GM12891 (cell line): ENCODE measurements at regions not wholly inside any gene's neighbourhood (a gene's known extent, or its start where the extent isn't known, plus 50 kb on each side); places are given as distances from the start of the nearest gene placed in this dataset.

Experiments used
- PAX5 ChIP-seq: IDR thresholded peaks from 2 replicates; pipeline ENCODE4 v1.6.1; 2011; ENCODE audit warnings: low read length, moderate library complexity, mild to moderate bottlenecking; ENCODE audit not compliant: insufficient read depth, severe bottlenecking
- POLR2A ChIP-seq: IDR thresholded peaks from 2 replicates; pipeline ENCODE4 v1.6.1; 2011; ENCODE audit warnings: low read depth, low read length, control low read depth
- POLR2AphosphoS5 ChIP-seq: IDR thresholded peaks from 2 replicates; pipeline ENCODE4 v1.6.1; 2011; ENCODE audit warnings: low read depth, low read length, control low read depth
- POU2F2 ChIP-seq: IDR thresholded peaks from 2 replicates; pipeline ENCODE4 v1.6.1; 2011; ENCODE audit warnings: low read depth, mild to moderate bottlenecking, control low read depth, low read length, moderate library complexity
- SPI1 ChIP-seq: IDR thresholded peaks from 2 replicates; pipeline ENCODE4 v1.6.1; 2011; ENCODE audit warnings: low read depth, low read length, control low read depth
- TAF1 ChIP-seq: IDR thresholded peaks from 2 replicates; pipeline ENCODE4 v1.6.1; 2011; ENCODE audit warnings: low read depth, low read length, control low read depth

DNA sequence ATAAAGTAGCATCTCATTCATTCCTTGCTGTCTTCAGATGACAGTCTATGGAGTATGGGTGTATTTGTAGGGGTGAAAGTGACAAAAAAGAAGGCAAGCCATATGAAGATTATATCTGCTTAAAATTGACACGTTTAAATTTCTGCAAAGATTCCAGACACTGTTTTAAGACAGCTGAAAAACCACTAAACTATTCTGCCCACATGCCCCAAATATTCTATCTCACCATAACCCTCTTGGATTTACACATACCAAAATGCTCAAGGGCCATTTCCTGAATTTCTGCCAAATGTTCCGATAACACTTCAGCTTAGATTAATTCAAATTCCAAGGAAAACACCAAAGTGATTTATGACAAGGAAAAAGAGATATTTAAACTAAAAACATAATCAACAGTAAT lies 99.9 kb upstream of the IL6 start:
- TF ChIP-seq POLR2AphosphoS5 (no peak), SPI1 (no peak), PAX5 (no peak), POLR2A (no peak), POU2F2 (no peak), TAF1 (no peak)
